Mesenchymal stem cell (in vitro differentiated cells and primary cell): ENCODE measurements at regions not wholly inside any gene's neighbourhood (a gene's known extent, or its start where the extent isn't known, plus 50 kb on each side); places are given as distances from the start of the nearest gene placed in this dataset.

Experiments
- DNase-seq: peaks from one replicate; pipeline ENCODE4 v3.0.0-alpha.2; 2013
- H2AFZ ChIP-seq: one replicate; pipeline ENCODE4 v1.6.1; 2013; ENCODE audit warnings: low read depth, mild to moderate bottlenecking, control low read depth, inconsistent platforms, low read length, moderate library complexity
- H2AK5ac ChIP-seq: 2 replicates; pipeline ENCODE4 v1.6.1; 2013; ENCODE audit warnings: low read length, moderate library complexity, mild to moderate bottlenecking, inconsistent platforms; ENCODE audit not compliant: severe bottlenecking
- H2BK120ac ChIP-seq: one replicate; pipeline ENCODE4 v1.6.1; 2013; ENCODE audit warnings: low read depth, mild to moderate bottlenecking, inconsistent platforms, low read length, moderate library complexity
- H2BK12ac ChIP-seq, 2 experiments: one replicate each; pipeline ENCODE4 v1.6.1; 2013; ENCODE audit warnings: inconsistent platforms in 2 of 2, low read length in 2 of 2, mild to moderate bottlenecking in 2 of 2, moderate library complexity in 2 of 2, control low read depth in 1 of 2
- H2BK15ac ChIP-seq: one replicate; pipeline ENCODE4 v1.6.1; 2013; ENCODE audit warnings: mild to moderate bottlenecking, low read depth, inconsistent platforms; ENCODE audit not compliant: poor library complexity, severe bottlenecking
- H2BK5ac ChIP-seq: 2 replicates; pipeline ENCODE4 v1.6.1; 2013; ENCODE audit warnings: low read depth, mild to moderate bottlenecking, low read length, control low read depth, inconsistent platforms; ENCODE audit not compliant: poor library complexity, severe bottlenecking
- H3K14ac ChIP-seq, 2 experiments: one replicate each; pipeline ENCODE4 v1.6.1; 2013; ENCODE audit warnings: inconsistent platforms in 2 of 2, low read length in 2 of 2, control low read depth in 1 of 2, mild to moderate bottlenecking in 1 of 2, moderate library complexity in 1 of 2
- H3K18ac ChIP-seq, 2 experiments: one replicate each; pipeline ENCODE4 v1.6.1; 2013; ENCODE audit warnings: inconsistent platforms in 2 of 2, low read length in 2 of 2, control low read depth in 1 of 2, low read depth in 1 of 2, mild to moderate bottlenecking in 1 of 2
- H3K23ac ChIP-seq, 2 experiments: one replicate each; pipeline ENCODE4 v1.6.1; 2013; ENCODE audit warnings: inconsistent platforms in 2 of 2, low read length in 2 of 2, mild to moderate bottlenecking in 2 of 2, moderate library complexity in 2 of 2, control low read depth in 1 of 2
- H3K27ac ChIP-seq: 2 replicates; pipeline ENCODE4 v1.5.1; 2013; ENCODE audit warnings: mild to moderate bottlenecking, moderate library complexity, low read length, control low read depth, inconsistent platforms; ENCODE audit not compliant: poor library complexity, severe bottlenecking
- H3K27me3 ChIP-seq, 2 experiments: 2 replicates each; pipeline versions ENCODE4 v1.6.1 to v1.7.0; 2013; ENCODE audit warnings: low read length in 2 of 2, mild to moderate bottlenecking in 2 of 2, moderate library complexity in 2 of 2, control low read depth in 1 of 2, inconsistent platforms in 1 of 2; ENCODE audit not compliant: control insufficient read depth in 1 of 2, insufficient read depth in 1 of 2
- H3K36me3 ChIP-seq, 2 experiments: 2 replicates each; pipeline versions ENCODE4 v1.6.1 to v1.7.0; 2013; ENCODE audit warnings: low read length in 2 of 2, control low read depth in 1 of 2, inconsistent platforms in 1 of 2, low read depth in 1 of 2, mild to moderate bottlenecking in 1 of 2; ENCODE audit not compliant: insufficient read depth in 2 of 2, control insufficient read depth in 1 of 2
- H3K4ac ChIP-seq, 2 experiments: one replicate each; pipeline ENCODE4 v1.6.1; 2013; ENCODE audit warnings: inconsistent platforms in 2 of 2, low read length in 2 of 2, mild to moderate bottlenecking in 2 of 2, moderate library complexity in 2 of 2, control low read depth in 1 of 2, low read depth in 1 of 2
- H3K4me1 ChIP-seq: 2 replicates; pipeline ENCODE4 v1.6.1; 2013; ENCODE audit warnings: low read depth, low read length, control low read depth; ENCODE audit not compliant: control insufficient read depth, insufficient read depth
- H3K4me2 ChIP-seq: 2 replicates; pipeline ENCODE4 v1.6.1; 2013; ENCODE audit warnings: low read length, mild to moderate bottlenecking, inconsistent platforms; ENCODE audit not compliant: poor library complexity, severe bottlenecking
- H3K4me3 ChIP-seq, 2 experiments: 2 replicates each; pipeline versions ENCODE4 v1.5.1 to v1.7.0; 2013; ENCODE audit warnings: low read length in 2 of 2, mild to moderate bottlenecking in 2 of 2, control low read depth in 1 of 2, low read depth in 1 of 2; ENCODE audit not compliant: insufficient read depth in 1 of 2
- H3K79me1 ChIP-seq: replicated peaks from 2 replicates; pipeline ENCODE4 v1.6.1; 2013; ENCODE audit warnings: mild to moderate bottlenecking, control low read depth, low read length, inconsistent platforms; ENCODE audit not compliant: poor library complexity, severe bottlenecking
- H3K9ac ChIP-seq: 2 replicates; pipeline ENCODE4 v1.7.0; 2013; ENCODE audit warnings: mild to moderate bottlenecking, low read length, moderate library complexity
- H3K9me3 ChIP-seq: 2 replicates; pipeline ENCODE4 v1.7.0; 2013; ENCODE audit warnings: mild to moderate bottlenecking, low read length; ENCODE audit not compliant: control insufficient read depth
- H4K8ac ChIP-seq: one replicate; pipeline ENCODE4 v1.6.1; 2013; ENCODE audit warnings: inconsistent platforms, mild to moderate bottlenecking, low read length, moderate library complexity
- H4K91ac ChIP-seq: one replicate; pipeline ENCODE4 v1.6.1; 2013; ENCODE audit warnings: mild to moderate bottlenecking, low read length, inconsistent platforms
- WGBS: methylation state at CpG from one replicate; pipeline ENCODE4 v1.1.7; 2013; ENCODE audit warnings: mixed read lengths; 5-methylcytosine and 5-hydroxymethylcytosine counted together

GRCh38 chr5:4837489-4838058, 302.6 kb upstream of the ADAMTS16 start:
- H4K8ac ChIP-seq: no peak overlapping the region
- H3K23ac ChIP-seq: no peak overlapping the region
- no peak overlapping the region for H3K9ac ChIP-seq
- no peak overlapping the region for H2AFZ ChIP-seq
- H2AK5ac ChIP-seq: no peak overlapping the region
- H3K4me3 ChIP-seq: no peak overlapping the region
- no peaks in the 10 kb centered on the region for H3K9me3 ChIP-seq
- no peak for DNase-seq
- no peaks in the 10 kb centered on the region for H3K79me1 ChIP-seq
- H2BK120ac ChIP-seq: no peak overlapping the region
- H4K91ac ChIP-seq: no peak overlapping the region
- no peaks in the 10 kb centered on the region for H3K4me1 ChIP-seq
- H3K18ac ChIP-seq: no peak overlapping the region
- H3K36me3 ChIP-seq: no peaks in the 10 kb centered on the region
- no peaks in the 10 kb centered on the region for H3K27me3 ChIP-seq
- no peak overlapping the region for H3K27ac ChIP-seq
- H2BK12ac ChIP-seq: no peak overlapping the region
- no peak overlapping the region for H3K4ac ChIP-seq
- no peak overlapping the region for H2BK15ac ChIP-seq
- H3K14ac ChIP-seq: no peak overlapping the region
- no peak overlapping the region for H2BK5ac ChIP-seq
- no peak overlapping the region for H3K4me2 ChIP-seq
- 91% methylated on average over 26 of the region's 28 CpGs for WGBS

GRCh38 chr5:4845221-4845620, 294.9 kb upstream of the ADAMTS16 start:
- Histone ChIP-seq H3K4me2 (no peak overlapping the region), H3K27me3 (no peaks in the 10 kb centered on the region), H3K4ac (no peak overlapping the region), H3K79me1 (no peaks in the 10 kb centered on the region), H2BK12ac (no peak overlapping the region), H2AFZ (no peak overlapping the region), H3K9ac (no peak overlapping the region), H3K36me3 (no peaks in the 10 kb centered on the region), H3K4me1 (no peaks in the 10 kb centered on the region), H3K23ac (no peak overlapping the region), H3K14ac (no peak overlapping the region), H2AK5ac (no peak overlapping the region), H2BK15ac (no peak overlapping the region), H3K9me3 (no peaks in the 10 kb centered on the region), H2BK120ac (no peak overlapping the region), H4K91ac (no peak overlapping the region), H3K4me3 (no peak overlapping the region), H3K18ac (no peak overlapping the region), H4K8ac (no peak overlapping the region), H3K27ac (no peak overlapping the region), H2BK5ac (no peak overlapping the region)
- 90% methylated on average over 3 of the region's 3 CpGs for WGBS
- DNase-seq: no peak

- H3K27ac ChIP-seq: no peak overlapping the region
- no peaks in the 10 kb centered on the region for H3K4me1 ChIP-seq
- H4K8ac ChIP-seq: no peak overlapping the region
- no peak overlapping the region for H4K91ac ChIP-seq
- peaks cover 6% of the 10 kb centered on the region for H3K9me3 ChIP-seq
- H3K27me3 ChIP-seq: no peaks in the 10 kb centered on the region
- H3K9ac ChIP-seq: no peak overlapping the region
- no peaks in the 10 kb centered on the region for H3K36me3 ChIP-seq
- no peak overlapping the region for H3K4me3 ChIP-seq
- no peak overlapping the region for H2AFZ ChIP-seq
- H3K4ac ChIP-seq: no peak overlapping the region
- no peak overlapping the region for H2AK5ac ChIP-seq
- no peak overlapping the region for H3K23ac ChIP-seq
- no peak overlapping the region for H3K4me2 ChIP-seq
- H2BK15ac ChIP-seq: no peak overlapping the region
- H2BK120ac ChIP-seq: no peak overlapping the region
- no peaks in the 10 kb centered on the region for H3K79me1 ChIP-seq
- H2BK5ac ChIP-seq: no peak overlapping the region
- no peak overlapping the region for H3K14ac ChIP-seq
- DNase-seq: no peak
- H3K18ac ChIP-seq: no peak overlapping the region
- 84% methylated on average over 3 of the region's 3 CpGs for WGBS
- no peak overlapping the region for H2BK12ac ChIP-seq
These were observed 292.4 kb upstream of the ADAMTS16 start for GRCh38 chr5:4847766-4848165.

- H3K4me1 ChIP-seq: no peaks in the 10 kb centered on the region
- no peak overlapping the region for H2BK5ac ChIP-seq
- no peak overlapping the region for H2AFZ ChIP-seq
- H2BK15ac ChIP-seq: no peak overlapping the region
- H3K18ac ChIP-seq: no peak overlapping the region
- 19% methylated on average over 4 of the region's 5 CpGs for WGBS
- H3K9me3 ChIP-seq: peaks cover 6% of the 10 kb centered on the region
- no peak overlapping the region for H3K14ac ChIP-seq
- no peak overlapping the region for H3K4ac ChIP-seq
- H3K4me3 ChIP-seq: no peak overlapping the region
- H4K91ac ChIP-seq: no peak overlapping the region
- H3K36me3 ChIP-seq: no peaks in the 10 kb centered on the region
- no peaks in the 10 kb centered on the region for H3K79me1 ChIP-seq
- no peaks in the 10 kb centered on the region for H3K27me3 ChIP-seq
- no peak overlapping the region for H3K27ac ChIP-seq
- no peak overlapping the region for H3K9ac ChIP-seq
- H2AK5ac ChIP-seq: no peak overlapping the region
- no peak overlapping the region for H3K4me2 ChIP-seq
- no peak overlapping the region for H2BK120ac ChIP-seq
- no peak for DNase-seq
- no peak overlapping the region for H4K8ac ChIP-seq
- no peak overlapping the region for H3K23ac ChIP-seq
- H2BK12ac ChIP-seq: no peak overlapping the region
These were observed 285.1 kb upstream of the ADAMTS16 start for GRCh38 chr5:4855036-4855435.
